ENCODE measurements at regions not wholly inside any gene's neighbourhood (a gene's known extent, or its start where the extent isn't known, plus 50 kb on each side); places are given as distances from the start of the nearest gene placed in this dataset.

- TF ChIP-seq ZBTB33 (CRISPR knock-in tag; IDR thresholded peaks at IDR 0.05) (no peak), GATAD2A (IDR thresholded peaks at IDR 0.05) (peak; percentile 90), OTX1 (CRISPR knock-in tag; IDR thresholded peaks at IDR 0.05) (peak; percentile 85), NR3C1 (CRISPR knock-in tag; IDR thresholded peaks at IDR 0.05) (no peak), THRB (CRISPR knock-in tag; conservative IDR thresholded peaks at IDR 0.05) (peak; percentile 95; the same call in 1 of the 2 replicates), ZNF124 (CRISPR knock-in tag; IDR thresholded peaks at IDR 0.05) (no peak), BRD4 (IDR thresholded peaks at IDR 0.05) (peak; percentile 2; the same call in 1 of the 2 replicates), ZBTB26 (CRISPR knock-in tag; IDR thresholded peaks at IDR 0.05) (0 out of 2 replicates have a peak, but pooled peaks have one; percentile 83), NR4A1 (CRISPR knock-in tag; IDR thresholded peaks at IDR 0.05) (no peak), NR4A1 (tag; IDR thresholded peaks at IDR 0.05) (peak; percentile 36; the same call in 1 of the 2 replicates), PPARD (CRISPR knock-in tag; IDR thresholded peaks at IDR 0.05) (no peak), LARP7 (IDR thresholded peaks at IDR 0.05) (peak; percentile 86; the same call in 1 of the 2 replicates), SAP30 (IDR thresholded peaks at IDR 0.05; ENCODE audit: borderline replicate concordance, insufficient read depth, low read depth, low read length, poor library complexity, severe bottlenecking) (no peak), EHMT2 (IDR thresholded peaks at IDR 0.05) (peak; percentile 66), CEBPZ (IDR thresholded peaks at IDR 0.05; ENCODE audit: borderline replicate concordance, low read depth, low read length) (no peak), FOXJ2 (tag; IDR thresholded peaks at IDR 0.05) (no peak), ZBTB9 (CRISPR knock-in tag; IDR thresholded peaks at IDR 0.05) (peak; percentile 54; the same call in 1 of the 2 replicates), NEUROD1 (IDR thresholded peaks at IDR 0.05; ENCODE audit: borderline replicate concordance, low read depth, low read length, partially characterized antibody) (no peak), SMAD2 (IDR thresholded peaks at IDR 0.05; ENCODE audit: low read depth, low read length) (no peak)
Measured at GRCh38 chr1:234868296-234869147, 258.5 kb upstream of the IRF2BP2 start (continued).

Measured in K562 (cell line).